ENCODE measurements at regions not wholly inside any gene's neighbourhood (a gene's known extent, or its start where the extent isn't known, plus 50 kb on each side); places are given as distances from the start of the nearest gene placed in this dataset.

GRCh38 chr3:105987809-105988208 lies 119.0 kb upstream of the CBLB start:
- TF ChIP-seq CTCF (IDR thresholded peaks at IDR 0.05 in 4 of 5, conservative IDR thresholded peaks at IDR 0.05 in 1 of 5): no peak
- TF ChIP-seq POLR2A (IDR thresholded peaks at IDR 0.05): no peak
